K562 (cell line): ENCODE measurements at regions not wholly inside any gene's neighbourhood (a gene's known extent, or its start where the extent isn't known, plus 50 kb on each side); places are given as distances from the start of the nearest gene placed in this dataset.

Experiments
- ATAC-seq: fragments of 200-7000 bp; cut with Tn5 transposase; 3 replicates; pipeline ENCODE4 v1.9.1; 2020; ENCODE audit warnings: moderate library complexity
- BruUV-seq: library from RNA; stranded (reverse); fragments of 400-500 nt; replicated peaks from 2 replicates; lab custom pipeline; 2021; lab: Mats Ljungman, UMichigan
- CTCF ChIA-PET: fragments of 300-600 bp; formaldehyde crosslinking; extraction: SDS; loops from one replicate; lab custom pipeline; 2021; ENCODE audit warnings: low intra/inter-chr PET ratio; lab: Yijun Ruan, JAX
- POLR2A ChIA-PET: fragments of 300-600, 350-650 bp; sonication (Branson Sonifier 250); formaldehyde crosslinking; extraction: SDS; loops from one replicate; lab custom pipeline; 2021; ENCODE audit warnings: antibody characterized with exemption, inconsistent platforms; lab: Yijun Ruan, JAX
- DNase-seq, 4 experiments: peaks; one replicate each; pipeline versions ENCODE4 v3.0.0 to v3.0.0-alpha.2; 2011 to 2018; ENCODE audit warnings: low spot score in 3 of 4, mixed read lengths in 3 of 4; ENCODE audit errors: extremely low read depth in 1 of 4
- FAIRE-seq: peaks from 2 replicates; lab custom pipeline; 2011; peaks lifted over from hg19 to GRCh38; lab: Jason Lieb, UNC
- H2AFZ ChIP-seq: 2 replicates; pipeline ENCODE4 v1.6.0; 2011; ENCODE audit warnings: low read depth, low read length, control low read depth, inconsistent platforms
- H3K27ac ChIP-seq: fragments of 200-600 bp; 3 replicates; pipeline ENCODE4 v1.8.0; 2011; ENCODE audit warnings: low read depth, mild to moderate bottlenecking, control low read depth, inconsistent platforms, low read length, moderate library complexity, mixed read lengths; ENCODE audit errors: extremely low read depth
- H3K27me3 ChIP-seq, 2 experiments: fragments of 300-600 bp in 1 of 2; 2 replicates in 1 of 2; 3 replicates in 1 of 2; pipeline versions ENCODE4 v1.6.0 to v1.8.0; 2011; ENCODE audit warnings: inconsistent platforms in 2 of 2, low read length in 2 of 2, mild to moderate bottlenecking in 1 of 2, mixed read lengths in 1 of 2, moderate library complexity in 1 of 2; ENCODE audit not compliant: control insufficient read depth in 2 of 2, insufficient read depth in 2 of 2
- H3K36me3 ChIP-seq: fragments of 300-600 bp; 3 replicates; pipeline ENCODE4 v1.8.0; 2011; ENCODE audit warnings: mild to moderate bottlenecking, low read length, inconsistent platforms; ENCODE audit not compliant: control insufficient read depth, insufficient read depth
- H3K4me1 ChIP-seq, 2 experiments: fragments of 200-600 bp in 1 of 2; replicated peaks in 1 of 2; 2 replicates in 1 of 2; 3 replicates in 1 of 2; pipeline versions ENCODE4 v1.5.1 to v1.8.0; 2011; ENCODE audit warnings: inconsistent platforms in 2 of 2, low read length in 2 of 2, mild to moderate bottlenecking in 1 of 2, mixed read lengths in 1 of 2, moderate library complexity in 1 of 2; ENCODE audit not compliant: control insufficient read depth in 2 of 2, insufficient read depth in 2 of 2
- H3K4me2 ChIP-seq: 2 replicates; pipeline ENCODE4 v1.6.1; 2011; ENCODE audit warnings: low read length, control low read depth, inconsistent platforms, mixed read lengths; ENCODE audit not compliant: insufficient read depth
- H3K4me3 ChIP-seq: fragments of 200-600 bp; sonication (generic), shearing (Covaris generic); 2 replicates; pipeline ENCODE4 v1.5.1; 2016; ENCODE audit warnings: control low read depth, inconsistent platforms
- H3K79me2 ChIP-seq: fragments of 200-600 bp; 3 replicates; pipeline ENCODE4 v1.8.0; 2011; ENCODE audit warnings: low read length, inconsistent platforms; ENCODE audit not compliant: control insufficient read depth, insufficient read depth
- H3K9ac ChIP-seq, 2 experiments: 2 replicates each; pipeline versions ENCODE4 v1.6.0 to v1.6.1; 2011; ENCODE audit warnings: low read depth in 2 of 2, low read length in 2 of 2, control low read depth in 1 of 2, inconsistent platforms in 1 of 2, mild to moderate bottlenecking in 1 of 2, mixed read lengths in 1 of 2; ENCODE audit not compliant: insufficient read depth in 1 of 2
- H3K9me1 ChIP-seq: one replicate; pipeline ENCODE4 v1.6.0; 2011; ENCODE audit warnings: inconsistent platforms, mild to moderate bottlenecking, low read length, moderate library complexity; ENCODE audit not compliant: control insufficient read depth, insufficient read depth
- H3K9me3 ChIP-seq: replicated peaks from 2 replicates; pipeline ENCODE4 v1.5.1; 2011; ENCODE audit warnings: low read depth, low read length, inconsistent platforms; ENCODE audit not compliant: control insufficient read depth, insufficient read depth
- H4K20me1 ChIP-seq: replicated peaks from 2 replicates; pipeline ENCODE4 v1.6.1; 2011; ENCODE audit warnings: low read length, inconsistent platforms, mixed read lengths; ENCODE audit not compliant: control insufficient read depth, insufficient read depth
- BRF2 ChIP-seq: IDR thresholded peaks from 3 replicates; pipeline ENCODE4 v1.6.1; 2011; ENCODE audit warnings: borderline replicate concordance, mild to moderate bottlenecking; ENCODE audit not compliant: insufficient read length, insufficient read depth
- ID3 ChIP-seq, 2 experiments: fragments of 250-450 bp in 1 of 2; fragments of 450-650 bp in 1 of 2; sonication (Bioruptor Pico) in 1 of 2; IDR thresholded peaks; 2 replicates each; pipeline versions ENCODE4 v1.6.1 to v1.8.0; 2016 to 2021; ENCODE audit warnings: mild to moderate bottlenecking in 2 of 2, moderate library complexity in 2 of 2, missing compliant biosample characterization in 1 of 2, missing genetic modification characterization in 1 of 2
- IRF1 ChIP-seq: sonication (generic); formaldehyde crosslinking; IDR thresholded peaks from 2 replicates; pipeline ENCODE4 v1.8.0; 2022; ENCODE audit warnings: missing genetic modification reagents, mild to moderate bottlenecking, borderline replicate concordance
- NR1H2 ChIP-seq: sonication (generic); formaldehyde crosslinking; IDR thresholded peaks from 2 replicates; pipeline ENCODE4 v1.4.0; 2020; ENCODE audit warnings: mild to moderate bottlenecking, missing genetic modification reagents
- SNIP1 ChIP-seq: fragments of 450-650 bp; IDR thresholded peaks from 2 replicates; pipeline ENCODE4 v1.7.1; 2017; ENCODE audit warnings: low read depth, mild to moderate bottlenecking
- ZBTB9 ChIP-seq: fragments of 450-650 bp; formaldehyde crosslinking; IDR thresholded peaks from 2 replicates; pipeline ENCODE4 v1.4.0; 2020; ENCODE audit warnings: mild to moderate bottlenecking, moderate library complexity
- ZFP30 ChIP-seq: fragments of 250-450 bp; sonication (Bioruptor Pico); IDR thresholded peaks from 2 replicates; pipeline ENCODE4 v1.8.0; 2022; ENCODE audit warnings: moderate library complexity, mild to moderate bottlenecking, inconsistent platforms, borderline replicate concordance
- ZMIZ1 ChIP-seq, 2 experiments: fragments of 150-350 bp in 1 of 2; IDR thresholded peaks; 2 replicates each; pipeline ENCODE4 v1.6.1; 2012 to 2016; ENCODE audit warnings: low read depth in 2 of 2, low read length in 2 of 2, mild to moderate bottlenecking in 1 of 2, moderate library complexity in 1 of 2
- ZNF174 ChIP-seq: fragments of 250-450 bp; sonication (Bioruptor Pico); IDR thresholded peaks from 2 replicates; pipeline ENCODE4 v1.4.0; 2020; ENCODE audit warnings: mild to moderate bottlenecking
- ZNF253 ChIP-seq: fragments of 250-450 bp; sonication (Bioruptor Pico); conservative IDR thresholded peaks from 2 replicates; pipeline ENCODE4 v1.6.1; 2021; ENCODE audit warnings: mild to moderate bottlenecking
- ZNF384 ChIP-seq: IDR thresholded peaks from 2 replicates; pipeline ENCODE4 v1.6.1; 2012; ENCODE audit warnings: low read depth, low read length, improper control_type of control experiment
- in situ Hi-C: fragments of 300-500 bp; cut with MboI; formaldehyde crosslinking; loops from 4 replicates; pipeline ENCODE4 v1.15.0; 2018; ENCODE audit warnings: inconsistent platforms, mixed read lengths
- intact Hi-C: fragments of 100-400 bp; cut with micrococcal nuclease; formaldehyde crosslinking; loops from 2 replicates; pipeline ENCODE4 v1.14.2; 2022

- CTCF ChIA-PET = no interaction called here
- H2AFZ ChIP-seq = no peak overlapping the region
- H3K9me3 ChIP-seq = no peaks in the 10 kb centered on the region
- H3K27ac ChIP-seq = no peak overlapping the region
- no TSS peak for BruUV-seq
- intact Hi-C loops (no loop called here), in situ Hi-C loops (no loop called here)
- no peak for ATAC-seq
- H3K4me1 ChIP-seq = no peaks in the 10 kb centered on the region
- POLR2A ChIA-PET = no interaction called here
- H3K27me3 ChIP-seq = no peaks in the 10 kb centered on the region; a peak in 1 of 5 replicates
- no peak overlapping the region for H3K4me2 ChIP-seq
- no peaks in the 10 kb centered on the region for H4K20me1 ChIP-seq
- no peaks in the 10 kb centered on the region for H3K79me2 ChIP-seq
- FAIRE-seq = no peak
- H3K9me1 ChIP-seq = no peaks in the 10 kb centered on the region
- H3K4me3 ChIP-seq = no peak overlapping the region
- no peak overlapping the region for H3K9ac ChIP-seq
- no peak for DNase-seq
- H3K36me3 ChIP-seq = no peaks in the 10 kb centered on the region
- TF ChIP-seq SNIP1 (no peak), ZNF384 (no peak), ZFP30 (CRISPR knock-in tag) (no peak), IRF1 (no peak), NR1H2 (CRISPR knock-in tag) (no peak), ZMIZ1 (IDR thresholded peaks at IDR 0.05; ENCODE audit: low read depth in 2 of 2, low read length in 2 of 2) (no peak), BRF2 (no peak), ZNF174 (CRISPR knock-in tag) (no peak), ID3 (CRISPR knock-in tag; IDR thresholded peaks at IDR 0.05) (no peak), ID3 (tag; IDR thresholded peaks at IDR 0.05) (no peak), ZNF253 (no peak), ZBTB9 (CRISPR knock-in tag) (no peak)
Observed at GRCh38 chr13:59404331-59404730, 759.4 kb downstream of the DIAPH3 start.
